Chondrocyte (in vitro differentiated cells): ENCODE measurements at regions not wholly inside any gene's neighbourhood (a gene's known extent, or its start where the extent isn't known, plus 50 kb on each side); places are given as distances from the start of the nearest gene placed in this dataset.

Experiments used
- DNase-seq: peaks from one replicate; pipeline ENCODE4 v3.0.0; 2021; ENCODE audit warnings: mixed read lengths, low spot score
- H3K27ac Mint-ChIP-seq: one replicate; pipeline ENCODE4 v1.8.0; 2021; ENCODE audit warnings: mild to moderate bottlenecking, moderate library complexity, mixed read lengths; ENCODE audit not compliant: unreplicated experiment
- H3K27me3 Mint-ChIP-seq: 2 replicates; pipeline ENCODE4 v1.8.0; 2021; ENCODE audit warnings: low read depth, mixed read lengths
- H3K36me3 Mint-ChIP-seq: 2 replicates; pipeline ENCODE4 v1.8.0; 2021; ENCODE audit warnings: low read depth, mixed read lengths
- H3K4me1 Mint-ChIP-seq: 2 replicates; pipeline ENCODE4 v1.8.0; 2021; ENCODE audit warnings: low read depth, mild to moderate bottlenecking, mixed read lengths
- H3K4me3 Mint-ChIP-seq: one replicate; pipeline ENCODE4 v1.8.0; 2021; ENCODE audit warnings: mild to moderate bottlenecking, moderate library complexity, mixed read lengths; ENCODE audit not compliant: unreplicated experiment
- H3K9me3 Mint-ChIP-seq: 2 replicates; pipeline ENCODE4 v1.8.0; 2021; ENCODE audit warnings: low read depth, mixed read lengths
- TF ChIP-seq, protein P1 (sequence below): fragments of 200-600 bp; sonication (generic); IDR thresholded peaks from 2 replicates; pipeline ENCODE4 v1.5.0; 2021; ENCODE audit warnings: antibody characterized with exemption, mild to moderate bottlenecking, moderate library complexity

GRCh38 chr6:125481056-125481455 lies 179.3 kb upstream of the HDDC2 start:
- no peaks in the 10 kb centered on the region for H3K27me3 Mint-ChIP-seq
- DNase-seq = no peak
- TF ChIP-seq, protein P1, sequence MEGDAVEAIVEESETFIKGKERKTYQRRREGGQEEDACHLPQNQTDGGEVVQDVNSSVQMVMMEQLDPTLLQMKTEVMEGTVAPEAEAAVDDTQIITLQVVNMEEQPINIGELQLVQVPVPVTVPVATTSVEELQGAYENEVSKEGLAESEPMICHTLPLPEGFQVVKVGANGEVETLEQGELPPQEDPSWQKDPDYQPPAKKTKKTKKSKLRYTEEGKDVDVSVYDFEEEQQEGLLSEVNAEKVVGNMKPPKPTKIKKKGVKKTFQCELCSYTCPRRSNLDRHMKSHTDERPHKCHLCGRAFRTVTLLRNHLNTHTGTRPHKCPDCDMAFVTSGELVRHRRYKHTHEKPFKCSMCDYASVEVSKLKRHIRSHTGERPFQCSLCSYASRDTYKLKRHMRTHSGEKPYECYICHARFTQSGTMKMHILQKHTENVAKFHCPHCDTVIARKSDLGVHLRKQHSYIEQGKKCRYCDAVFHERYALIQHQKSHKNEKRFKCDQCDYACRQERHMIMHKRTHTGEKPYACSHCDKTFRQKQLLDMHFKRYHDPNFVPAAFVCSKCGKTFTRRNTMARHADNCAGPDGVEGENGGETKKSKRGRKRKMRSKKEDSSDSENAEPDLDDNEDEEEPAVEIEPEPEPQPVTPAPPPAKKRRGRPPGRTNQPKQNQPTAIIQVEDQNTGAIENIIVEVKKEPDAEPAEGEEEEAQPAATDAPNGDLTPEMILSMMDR = no peak
- no peaks in the 10 kb centered on the region for H3K9me3 Mint-ChIP-seq
- peaks cover 35% of the 10 kb centered on the region for H3K4me1 Mint-ChIP-seq
- no peak overlapping the region for H3K4me3 Mint-ChIP-seq
- H3K36me3 Mint-ChIP-seq = no peaks in the 10 kb centered on the region
- H3K27ac Mint-ChIP-seq = peak overlapping the region; percentile 87

DNA sequence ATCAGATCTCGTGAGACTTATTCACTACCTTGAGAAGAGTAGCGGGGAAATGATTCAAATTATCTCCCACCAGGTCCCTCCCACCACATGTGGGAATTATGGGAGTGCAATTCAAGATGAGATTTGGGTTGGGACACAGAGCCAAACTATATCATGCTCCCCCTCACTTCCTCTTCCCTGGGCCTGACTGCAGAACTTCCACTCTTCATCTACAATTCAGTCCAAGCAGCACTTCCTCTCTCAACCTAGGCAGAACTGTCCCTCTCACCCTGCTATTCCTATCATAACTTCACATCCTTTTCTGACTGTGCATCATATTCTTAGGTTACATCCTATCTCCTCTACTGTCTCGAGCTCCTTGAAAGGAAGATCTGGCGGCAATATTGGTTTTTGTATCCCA lies 184.0 kb upstream of the HDDC2 start:
- Mint-ChIP-seq H3K27ac (no peak overlapping the region), H3K36me3 (no peaks in the 10 kb centered on the region), H3K4me1 (peaks cover 49% of the 10 kb centered on the region), H3K9me3 (peaks cover 3% of the 10 kb centered on the region), H3K27me3 (no peaks in the 10 kb centered on the region), H3K4me3 (no peak overlapping the region)
- TF ChIP-seq, protein P1 = no peak
- no peak for DNase-seq

GRCh38 chr6:125486881-125487280 lies 185.1 kb upstream of the HDDC2 start:
- Mint-ChIP-seq H3K27me3 (no peaks in the 10 kb centered on the region), H3K27ac (no peak overlapping the region), H3K4me3 (no peak overlapping the region), H3K9me3 (peaks cover 3% of the 10 kb centered on the region), H3K36me3 (no peaks in the 10 kb centered on the region), H3K4me1 (peaks cover 41% of the 10 kb centered on the region)
- TF ChIP-seq, protein P1 = no peak
- no peak for DNase-seq

DNA sequence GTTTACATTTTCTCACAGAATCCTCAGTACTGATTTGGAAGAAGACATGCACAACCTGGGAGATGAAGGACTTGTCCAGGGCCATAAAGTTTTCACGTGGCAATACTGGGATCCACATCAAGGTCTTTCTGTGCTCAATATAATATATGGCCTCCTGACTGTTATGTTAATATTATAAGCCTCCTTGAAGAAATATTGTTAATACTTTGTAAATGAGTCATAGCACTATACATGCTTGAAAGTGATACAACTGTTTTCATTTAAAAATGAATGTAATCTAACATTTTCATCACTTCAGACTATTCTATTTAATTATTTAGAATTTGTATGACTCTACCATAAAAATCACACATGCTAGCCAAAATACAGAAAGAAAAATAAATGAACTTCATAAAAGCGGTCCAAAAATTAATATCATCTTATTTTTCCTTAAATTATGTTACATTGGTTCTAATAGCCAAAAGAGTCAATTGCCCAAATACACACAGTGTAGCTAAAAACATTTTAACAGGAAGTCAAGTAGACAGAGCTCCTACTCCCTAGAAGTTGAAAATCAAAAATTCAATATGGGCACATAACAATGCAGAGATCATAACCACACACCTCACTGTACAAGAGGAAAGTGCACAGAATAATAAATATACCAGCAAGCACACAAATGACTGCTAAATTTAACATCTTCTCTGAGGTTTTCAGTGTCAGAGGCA lies 188.0 kb upstream of the HDDC2 start:
- no peak for DNase-seq
- TF ChIP-seq, protein P1 = no peak
- Mint-ChIP-seq H3K27me3 (no peaks in the 10 kb centered on the region), H3K4me1 (peaks cover 36% of the 10 kb centered on the region), H3K4me3 (no peak overlapping the region), H3K9me3 (peaks cover 3% of the 10 kb centered on the region), H3K36me3 (peaks cover 3% of the 10 kb centered on the region), H3K27ac (peak overlapping the region; percentile 76)

DNA sequence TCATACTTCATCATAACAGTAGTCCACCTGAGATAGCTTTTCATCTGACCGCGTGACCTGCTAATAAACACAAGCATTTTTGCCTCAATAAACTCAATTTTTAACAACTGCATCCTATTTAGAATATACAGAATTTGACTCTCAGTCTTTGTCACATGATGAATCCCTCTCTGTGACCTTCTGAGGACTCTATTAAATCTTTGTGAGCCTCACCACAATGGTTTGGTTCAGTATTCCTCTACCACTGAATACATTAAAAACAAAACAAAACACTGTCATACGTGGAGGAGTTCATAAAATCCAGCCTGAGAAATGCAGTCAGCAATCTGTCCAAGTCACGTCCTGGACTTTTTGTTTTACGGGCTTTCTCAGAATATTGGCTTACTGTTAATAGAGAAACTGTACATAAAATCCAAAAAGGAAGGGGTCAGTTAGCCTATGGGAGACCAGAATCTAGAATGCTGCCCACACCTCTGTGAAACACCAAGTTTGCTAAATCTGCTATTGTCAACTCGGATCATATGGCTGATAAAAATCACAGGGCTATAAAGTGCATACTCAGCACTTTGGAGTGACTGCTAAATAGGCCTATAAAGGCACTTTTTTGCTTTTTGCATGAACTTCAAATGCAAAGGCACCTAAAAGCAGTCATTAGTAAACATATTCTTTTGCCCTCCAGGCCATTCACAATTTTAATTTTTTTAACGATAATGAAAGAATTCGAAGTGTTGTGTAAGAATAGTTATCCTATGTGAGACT lies 190.3 kb upstream of the HDDC2 start:
- H3K27ac Mint-ChIP-seq = peak overlapping the region; percentile 27
- no peak for DNase-seq
- no peaks in the 10 kb centered on the region for H3K9me3 Mint-ChIP-seq
- no peak overlapping the region for H3K4me3 Mint-ChIP-seq
- no peaks in the 10 kb centered on the region for H3K27me3 Mint-ChIP-seq
- peaks cover 30% of the 10 kb centered on the region for H3K4me1 Mint-ChIP-seq
- H3K36me3 Mint-ChIP-seq = peaks cover 3% of the 10 kb centered on the region
- TF ChIP-seq, protein P1 = no peak
